Hindlimb muscle (tissue), 1 donor: ENCODE measurements at regions not wholly inside any gene's neighbourhood (a gene's known extent, or its start where the extent isn't known, plus 50 kb on each side); places are given as distances from the start of the nearest gene placed in this dataset.

Experiments used
- DNase-seq: peaks from one replicate; pipeline ENCODE4 v3.0.0-alpha.2; 2013

DNA sequence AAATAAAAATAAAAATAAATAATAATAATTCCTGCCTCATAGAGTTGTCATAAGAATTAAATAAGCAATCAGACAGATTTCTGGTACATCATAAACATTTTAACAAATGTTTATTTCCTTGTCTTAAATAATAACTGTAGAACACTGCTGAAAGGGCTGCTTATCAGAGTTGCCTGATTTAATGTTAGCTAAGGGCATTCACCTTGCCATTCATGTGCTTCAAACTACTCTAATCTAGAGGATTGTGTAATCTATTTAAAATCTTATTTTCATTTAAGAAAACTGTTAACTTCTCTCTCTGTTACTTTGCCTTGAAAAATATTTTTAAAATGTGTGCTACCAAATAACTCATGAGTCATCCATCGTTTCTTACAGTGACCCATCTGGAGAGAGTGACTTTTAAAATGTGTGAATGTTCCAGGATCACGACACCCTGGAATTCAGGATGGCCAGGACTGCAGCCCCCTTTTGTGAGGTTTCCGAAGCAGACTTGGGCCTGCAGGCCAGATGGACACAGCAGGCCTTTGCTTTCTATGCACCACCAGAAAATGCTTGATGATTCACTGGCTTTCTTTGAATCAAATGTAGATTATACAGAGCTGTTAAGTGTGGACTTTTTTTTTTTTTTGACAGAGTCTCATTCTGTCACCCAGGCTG lies 109.1 kb upstream of the TNS3 start:
- DNase-seq, result no peak

DNA sequence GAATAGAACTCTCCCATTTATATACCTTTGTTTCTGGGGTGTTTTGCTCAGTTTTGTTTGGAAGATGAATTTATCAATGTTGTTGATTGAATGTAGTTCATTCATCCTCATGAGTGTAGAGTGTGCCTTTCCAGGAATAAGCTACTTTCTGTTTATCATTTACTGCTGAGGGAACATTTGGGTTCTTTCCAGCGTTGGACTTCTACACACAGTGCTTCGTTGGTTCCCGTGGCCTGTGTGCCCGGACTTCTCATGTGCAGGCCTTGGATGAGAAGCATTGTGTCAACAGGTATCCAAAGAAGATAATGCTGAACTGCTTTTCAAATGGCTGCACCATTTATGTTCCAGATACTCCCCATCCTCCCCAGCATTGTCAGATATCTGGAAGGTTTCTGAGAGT lies 107.6 kb upstream of the TNS3 start:
- no peak for DNase-seq

DNA sequence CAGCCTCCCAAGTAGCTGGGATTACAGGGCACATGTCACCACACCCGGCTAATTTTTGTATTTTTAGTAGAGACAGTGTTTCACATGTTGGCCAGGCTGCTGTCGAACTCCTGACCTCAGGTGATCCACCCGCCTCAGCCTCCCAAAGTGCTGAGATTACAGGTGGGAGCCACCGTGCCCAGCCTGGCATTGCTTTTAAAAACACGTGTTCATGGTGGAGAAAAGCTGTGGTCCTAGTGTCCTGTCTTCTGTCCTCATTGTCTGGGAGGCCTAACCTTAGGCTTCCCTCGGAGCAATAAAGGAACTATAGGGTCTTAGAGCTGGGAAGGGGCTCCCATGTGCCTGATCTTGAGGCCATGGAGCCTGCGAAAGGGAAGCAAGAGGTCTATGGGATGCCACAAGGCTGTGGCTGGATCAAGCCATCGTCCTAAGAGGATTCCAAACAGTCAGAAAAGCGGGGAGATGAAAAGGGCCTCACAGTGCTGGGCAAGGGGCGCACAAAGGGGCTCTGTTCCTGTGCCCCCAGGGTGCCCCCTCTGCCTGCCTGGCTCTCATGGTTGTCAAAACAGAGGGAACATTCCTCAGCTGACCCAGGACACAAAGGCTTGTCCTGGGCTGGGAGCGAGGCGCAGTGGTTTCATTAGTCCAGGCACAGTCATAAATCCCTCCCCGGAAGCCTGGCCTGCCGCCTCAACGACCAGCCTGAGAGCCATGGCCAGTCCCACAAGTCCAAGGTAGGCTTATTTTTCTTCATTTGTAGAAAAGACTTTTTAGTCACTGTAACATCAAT lies 106.6 kb upstream of the TNS3 start:
- DNase-seq, result no peak

DNA sequence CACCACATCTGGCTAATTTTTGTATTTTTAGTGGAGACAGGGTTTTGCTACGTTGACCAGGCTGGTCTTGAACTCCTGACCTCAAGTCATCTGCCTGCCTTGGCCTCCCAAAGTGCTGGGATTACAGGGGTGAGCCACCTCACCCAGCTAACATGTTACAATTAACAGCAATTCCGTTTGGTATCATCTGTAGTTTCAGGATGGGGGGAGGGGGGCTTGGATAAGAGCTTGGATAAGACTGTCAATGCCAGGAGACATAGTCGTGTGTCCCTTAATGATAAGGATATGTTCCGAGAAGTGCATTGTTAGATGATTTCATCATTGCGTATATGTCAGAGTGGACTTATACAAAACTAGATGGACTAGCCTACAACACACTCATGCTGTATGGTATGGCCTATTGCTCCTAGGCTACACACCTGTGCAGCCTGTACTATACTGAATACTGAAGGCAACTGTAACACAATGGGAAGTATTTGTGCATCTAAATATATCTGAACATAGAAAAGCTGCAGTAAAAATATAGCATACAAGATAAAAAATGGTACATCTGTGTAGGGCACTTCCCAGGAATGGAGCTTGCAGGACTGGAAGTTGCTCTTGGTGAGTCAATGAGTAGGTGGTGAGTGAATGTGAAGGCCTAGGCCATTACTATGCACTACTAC lies 103.9 kb upstream of the TNS3 start:
- no peak for DNase-seq

DNA sequence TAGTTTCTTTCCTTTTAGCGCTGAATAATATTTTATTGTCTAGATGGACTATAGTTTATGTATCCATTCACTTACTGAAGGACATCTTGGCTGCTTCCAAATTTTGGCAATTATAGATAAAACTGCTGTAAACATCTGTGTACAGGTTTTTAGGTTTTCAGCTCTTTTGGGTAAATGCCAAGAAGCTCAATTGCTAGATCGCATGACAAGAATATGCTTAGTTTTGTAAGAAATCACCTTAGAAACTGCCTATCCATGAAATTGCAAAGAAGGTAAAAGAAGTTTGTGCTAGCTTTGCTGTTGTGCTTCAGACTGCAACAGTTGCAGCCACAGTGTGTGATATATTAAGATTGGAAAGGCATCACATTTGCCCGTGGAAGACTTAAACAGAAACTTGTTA lies 103.2 kb upstream of the TNS3 start:
- no peak for DNase-seq

DNA sequence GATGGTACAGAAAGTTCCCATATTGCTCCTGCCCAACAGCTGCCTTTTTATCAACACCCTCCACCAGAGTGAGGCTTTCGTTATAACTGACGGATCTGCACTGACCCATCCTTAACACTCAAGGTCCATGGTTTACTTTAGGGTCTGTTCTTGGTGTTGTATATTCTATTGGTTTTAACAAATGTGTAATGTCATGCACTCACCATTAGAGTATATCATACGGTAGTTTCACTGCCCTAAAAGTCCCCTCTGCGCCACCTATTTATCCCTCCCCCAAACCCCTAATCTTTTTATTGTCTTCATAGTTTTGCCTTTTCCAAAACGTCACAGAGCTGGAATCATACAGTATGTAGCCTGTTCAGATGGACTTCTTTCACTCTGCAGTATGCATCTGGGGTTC lies 102.8 kb upstream of the TNS3 start:
- no peak for DNase-seq

DNA sequence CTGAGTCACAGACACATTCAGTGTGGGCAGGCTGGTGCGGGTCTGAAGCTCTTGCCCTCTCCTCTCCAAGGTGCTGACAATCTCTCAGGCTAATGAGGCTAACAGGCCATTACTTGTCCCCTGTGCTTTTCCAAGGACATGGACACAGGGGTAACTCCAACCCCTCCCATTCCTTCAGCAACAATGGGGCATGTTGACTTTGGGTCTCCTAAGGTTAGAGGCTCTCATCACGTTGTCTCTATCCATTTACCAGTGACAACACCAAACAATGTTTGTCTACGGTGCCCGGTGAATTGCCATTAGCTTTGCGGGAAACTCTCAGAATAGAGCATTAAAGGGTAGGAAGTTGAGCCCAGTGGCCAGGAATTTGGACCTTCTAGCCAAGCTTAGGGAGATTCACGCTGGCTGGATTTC lies 101.6 kb upstream of the TNS3 start:
- DNase-seq, result no peak

DNA sequence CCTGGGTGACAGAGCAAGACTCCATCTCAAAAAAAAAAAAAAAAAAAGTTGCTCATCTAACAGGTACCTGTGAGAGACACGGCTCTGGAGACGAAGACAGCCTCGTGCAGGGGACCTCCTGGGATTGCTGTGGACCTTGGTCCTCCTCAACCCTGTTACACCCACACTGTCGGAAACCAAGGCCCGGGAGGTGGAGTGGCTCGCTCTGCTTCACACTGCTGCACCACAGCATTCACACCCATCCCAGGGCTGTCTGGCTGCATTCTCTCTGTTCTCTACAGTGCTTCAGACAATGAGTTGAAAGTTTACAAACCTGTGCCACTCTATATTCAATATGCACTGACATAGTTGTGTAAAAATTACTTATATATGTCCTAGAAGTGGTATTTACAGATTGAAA lies 101.0 kb upstream of the TNS3 start:
- no peak for DNase-seq

DNA sequence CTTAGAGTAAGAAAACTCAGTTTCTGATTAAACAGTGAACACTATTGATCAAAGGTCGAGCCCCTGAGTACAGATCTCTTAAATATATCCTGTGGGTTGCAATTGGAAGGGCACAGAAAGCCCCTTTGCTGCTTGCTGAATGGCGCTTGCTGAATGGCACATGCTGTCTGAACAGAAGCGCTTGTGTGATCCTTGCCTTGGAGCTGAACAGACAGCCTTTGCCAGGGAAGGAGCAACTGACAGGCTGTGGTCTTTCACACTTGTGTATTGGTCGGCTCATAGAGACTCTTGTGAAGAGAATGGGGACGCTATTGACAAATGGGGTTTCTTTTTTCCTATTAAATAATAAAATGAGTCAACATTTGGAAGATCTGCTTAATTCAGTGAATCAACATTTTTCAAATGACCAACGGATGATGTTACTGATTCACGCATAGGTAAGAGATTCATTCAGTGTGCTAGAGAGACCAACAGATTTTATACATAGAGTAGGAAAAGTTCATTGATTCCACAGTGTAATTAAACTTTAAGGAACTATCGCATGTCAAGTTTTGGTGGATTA lies 99.4 kb upstream of the TNS3 start:
- no peak for DNase-seq

DNA sequence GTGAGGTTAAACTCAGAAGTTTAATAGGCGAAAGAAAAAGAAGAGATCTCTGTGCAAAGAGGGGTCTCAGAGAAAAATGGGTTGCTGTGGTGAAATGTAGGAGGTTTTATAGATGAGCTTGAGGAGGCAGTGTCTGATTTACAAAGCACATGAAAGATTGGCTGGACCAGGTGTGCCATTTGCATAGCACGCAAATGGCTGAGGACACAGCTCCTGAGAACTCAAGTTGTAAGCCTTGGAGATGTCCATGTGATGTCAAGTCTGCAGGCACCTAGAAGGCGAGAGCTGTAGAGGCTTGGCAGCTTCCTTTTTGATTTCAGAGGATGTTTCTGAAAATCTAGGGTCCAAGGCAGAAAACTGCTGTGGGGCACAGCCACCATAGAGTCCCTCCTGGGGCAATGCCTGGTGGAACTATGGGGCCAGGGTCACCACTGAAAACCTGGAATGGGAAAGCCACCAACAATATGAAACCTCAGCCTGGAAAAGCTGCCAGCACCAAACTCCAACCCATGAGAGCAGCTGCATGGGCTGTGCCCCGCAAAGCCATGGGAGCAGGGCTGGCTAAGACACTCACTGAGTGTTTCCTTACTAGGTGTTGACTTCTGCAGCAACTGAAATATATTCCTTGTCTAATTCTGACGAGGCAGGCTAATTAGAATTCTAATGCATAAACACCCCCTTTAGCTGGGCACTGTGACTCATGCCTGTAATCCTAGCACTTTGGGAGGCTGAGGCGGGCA lies 96.9 kb upstream of the TNS3 start:
- DNase-seq, result no peak

DNA sequence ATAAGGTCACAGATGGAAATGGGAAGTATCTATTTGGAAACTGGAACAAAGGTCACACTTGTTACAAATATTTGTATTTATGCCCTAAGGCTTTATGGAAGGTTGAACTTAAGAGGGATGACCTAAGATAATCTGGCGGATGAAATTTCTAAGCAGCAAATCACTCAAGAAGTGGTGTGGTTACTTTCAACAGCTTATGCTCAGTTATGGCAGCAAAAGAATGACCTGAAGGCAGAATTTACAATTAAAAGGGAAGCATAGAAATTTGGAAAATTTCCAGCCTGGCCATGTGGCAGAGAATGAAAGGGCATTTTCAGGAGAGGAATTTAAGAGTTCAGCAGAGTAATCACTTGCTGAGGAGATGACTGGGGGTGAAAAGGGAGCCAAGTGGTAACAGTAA lies 95.8 kb upstream of the TNS3 start:
- DNase-seq, result no peak

DNA sequence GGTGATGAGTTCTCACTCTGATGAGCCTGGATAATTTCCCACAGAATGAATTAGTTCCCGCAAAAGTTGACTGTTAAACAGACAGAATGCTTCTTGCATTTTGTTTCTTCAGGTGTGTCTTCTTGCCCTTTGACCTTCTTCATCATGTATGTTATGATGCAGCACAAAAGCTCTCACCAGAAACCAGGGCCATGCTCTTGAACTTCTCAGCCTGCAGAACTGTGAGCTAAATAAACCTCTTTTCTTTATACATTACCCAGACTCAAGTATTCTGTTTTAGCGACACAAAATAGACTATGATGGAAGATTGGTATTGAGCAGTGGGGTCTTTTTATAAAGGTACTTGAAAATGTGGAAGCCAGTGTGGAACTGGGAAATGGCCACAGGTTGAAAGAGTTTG lies 95.2 kb upstream of the TNS3 start:
- no peak for DNase-seq

DNA sequence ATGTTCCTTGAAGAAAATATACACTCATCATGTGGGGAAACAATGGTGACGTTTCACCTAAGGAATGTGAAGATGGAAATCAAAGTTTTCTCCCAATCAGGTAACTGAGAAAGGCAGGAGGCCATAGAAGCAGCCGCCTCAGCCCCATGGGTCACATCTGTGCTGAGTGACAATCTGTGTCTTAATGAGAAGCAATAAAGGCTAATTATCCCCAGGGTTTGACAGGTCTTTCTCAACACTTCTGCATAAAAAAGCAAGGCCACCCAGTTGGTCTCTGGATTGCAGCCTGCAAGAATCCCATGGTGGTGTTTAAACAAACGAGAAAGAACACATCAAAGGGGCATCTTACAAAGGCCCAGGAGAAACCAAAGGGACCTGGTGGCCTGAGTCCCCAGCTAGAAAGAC lies 91.1 kb upstream of the TNS3 start:
- DNase-seq, result no peak

DNA sequence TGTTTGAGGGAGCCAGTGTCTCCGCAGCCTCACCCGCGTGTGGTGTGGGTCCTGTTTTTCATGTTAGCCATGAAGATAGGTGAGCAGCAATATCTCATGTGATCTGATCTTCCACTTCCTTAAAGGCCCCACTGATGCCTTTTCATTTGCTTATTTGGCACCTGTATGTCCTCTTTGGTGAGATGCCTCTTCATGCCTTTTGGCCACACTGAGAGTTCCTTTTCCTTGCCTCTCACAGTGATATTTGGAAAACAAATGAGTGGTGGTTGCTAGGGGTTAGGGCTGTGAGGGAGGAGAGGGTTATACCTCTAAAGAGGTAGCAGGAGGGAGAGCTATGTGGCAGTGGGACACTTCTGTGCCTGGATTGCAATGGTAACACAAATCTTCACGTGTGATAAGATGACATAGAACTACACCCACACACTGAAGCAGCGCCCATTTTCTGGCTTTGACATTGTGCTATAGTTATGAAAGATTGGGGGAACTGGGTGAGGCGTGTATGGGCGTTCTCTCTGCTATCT lies 90.4 kb upstream of the TNS3 start:
- no peak for DNase-seq

DNA sequence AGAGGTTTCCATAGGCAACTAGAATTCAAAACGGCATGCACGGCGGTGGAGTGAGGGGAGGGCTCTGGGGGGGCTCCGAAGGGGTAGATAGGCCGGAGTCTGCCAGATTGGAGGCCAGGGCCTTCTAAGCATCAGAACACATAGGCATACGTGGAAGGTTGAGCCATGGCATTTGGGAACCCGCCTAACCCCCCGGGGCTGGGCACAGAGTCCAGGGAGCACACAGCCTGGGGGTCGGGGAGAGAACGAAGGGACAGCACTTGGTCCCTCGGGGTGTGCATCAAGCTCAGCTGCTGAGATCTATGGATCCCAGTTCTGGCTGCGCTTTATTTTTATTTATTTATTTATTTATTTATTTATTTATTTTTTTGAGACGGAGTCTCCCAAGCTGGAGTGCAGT lies 89.4 kb upstream of the TNS3 start:
- DNase-seq, result no peak

DNA sequence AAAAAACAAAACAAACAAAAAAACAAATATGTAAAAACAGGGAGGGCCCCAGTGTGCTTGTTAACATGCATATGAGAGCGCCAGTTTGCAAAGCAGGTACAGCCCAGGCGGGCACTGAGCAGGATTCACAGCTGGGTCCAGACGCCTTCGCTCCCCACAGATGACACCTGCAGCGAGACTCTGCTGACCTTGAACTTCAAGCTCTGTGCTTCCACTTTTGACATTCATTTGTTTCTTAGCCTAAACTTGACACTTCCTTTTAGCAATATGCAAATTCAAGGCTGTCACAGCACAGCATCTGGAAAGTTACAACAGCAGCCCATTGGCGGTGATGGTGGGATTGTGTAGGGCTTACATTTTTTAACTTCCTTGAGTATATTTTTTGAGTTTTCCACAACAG lies 88.8 kb upstream of the TNS3 start:
- DNase-seq, result no peak

DNA sequence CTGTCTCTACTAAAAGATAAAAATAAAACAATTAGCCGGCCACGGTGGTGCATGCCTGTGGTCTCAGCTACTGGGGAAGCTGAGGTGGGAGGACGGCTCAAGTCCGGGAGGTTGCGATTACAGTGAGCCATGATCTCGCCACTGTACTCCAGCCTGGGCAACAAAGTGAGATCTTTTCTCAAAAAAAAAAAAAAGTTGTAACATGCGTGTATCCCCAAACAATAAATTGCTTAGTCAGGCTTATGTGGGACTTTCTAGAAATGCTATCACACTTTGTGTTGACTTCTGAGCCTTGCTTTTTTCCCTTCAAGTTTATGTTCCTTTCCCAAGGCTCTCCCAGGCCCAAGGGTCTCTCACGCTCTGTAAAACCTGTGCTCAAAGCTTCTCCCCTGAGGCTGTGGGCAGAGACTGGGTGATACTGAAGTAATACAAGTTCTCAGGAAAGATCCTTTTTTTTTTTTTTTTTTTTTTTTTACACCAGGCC lies 88.0 kb upstream of the TNS3 start:
- no peak for DNase-seq

DNA sequence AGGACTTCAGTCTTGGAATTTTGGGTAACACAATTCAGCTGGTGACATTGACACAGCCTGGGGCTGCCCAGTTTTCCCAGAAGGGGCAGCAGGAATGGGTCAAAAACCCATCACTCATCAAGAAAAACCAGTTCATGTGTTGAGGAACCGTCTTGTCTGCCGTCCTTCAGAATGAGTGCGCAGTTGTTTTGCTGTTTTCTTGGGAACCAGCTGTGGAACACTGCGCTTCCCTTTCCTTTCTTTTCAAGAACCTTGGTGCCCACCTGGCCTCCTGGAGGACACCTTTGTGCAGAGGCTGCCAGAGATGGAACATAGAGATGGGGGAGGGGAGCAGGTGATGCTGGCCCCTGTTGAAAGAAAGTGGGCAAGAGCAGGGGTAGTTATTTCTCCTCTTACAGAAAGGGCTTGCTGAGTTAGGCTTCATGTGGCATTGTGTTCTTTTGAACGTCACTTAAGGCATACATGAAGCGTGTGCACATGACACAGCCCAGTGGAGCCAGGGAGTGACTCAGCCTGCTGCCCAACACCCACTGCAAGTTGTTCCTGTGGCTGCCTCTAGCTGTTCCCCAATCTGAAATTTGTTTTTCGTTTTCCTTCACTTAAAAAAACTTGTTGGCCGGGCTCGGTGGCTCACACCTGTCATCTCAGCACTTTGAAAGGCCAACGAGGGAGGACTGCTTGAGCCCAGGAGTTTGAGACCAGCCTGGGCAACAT lies 87.4 kb upstream of the TNS3 start:
- DNase-seq, result peak; percentile 43

DNA sequence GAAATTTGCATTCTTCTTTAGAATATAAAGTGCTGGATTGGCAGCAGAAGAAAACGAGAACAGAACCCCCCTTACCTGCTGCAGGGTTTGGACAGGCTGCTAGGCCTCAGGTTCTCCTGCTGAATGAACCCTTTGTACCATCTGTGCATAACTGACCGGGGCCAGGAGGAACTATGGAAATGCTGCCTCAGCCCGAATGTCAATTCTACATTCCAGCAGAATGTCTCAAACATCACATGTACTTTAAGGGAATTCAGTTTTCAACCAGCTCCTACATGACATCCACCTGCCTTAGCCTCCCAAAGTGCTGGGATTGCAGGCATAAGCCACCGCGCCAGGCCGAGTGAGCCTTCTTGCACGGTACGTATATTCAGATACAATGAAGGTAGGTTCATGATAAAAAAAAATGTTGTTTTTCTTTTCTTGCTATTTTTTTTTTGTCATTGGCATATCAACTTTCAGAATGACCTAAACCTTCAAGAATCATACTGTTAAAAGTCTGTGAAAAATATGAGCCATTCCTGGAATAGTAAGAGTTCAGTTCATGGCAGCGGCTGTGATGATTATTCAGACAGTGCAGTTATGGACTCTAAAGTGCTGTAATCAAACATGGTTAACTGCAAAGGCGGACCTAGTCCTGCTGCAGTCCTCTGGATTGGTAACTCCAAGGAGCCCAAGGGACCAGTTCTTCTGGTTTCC lies 84.4 kb upstream of the TNS3 start:
- no peak for DNase-seq

DNA sequence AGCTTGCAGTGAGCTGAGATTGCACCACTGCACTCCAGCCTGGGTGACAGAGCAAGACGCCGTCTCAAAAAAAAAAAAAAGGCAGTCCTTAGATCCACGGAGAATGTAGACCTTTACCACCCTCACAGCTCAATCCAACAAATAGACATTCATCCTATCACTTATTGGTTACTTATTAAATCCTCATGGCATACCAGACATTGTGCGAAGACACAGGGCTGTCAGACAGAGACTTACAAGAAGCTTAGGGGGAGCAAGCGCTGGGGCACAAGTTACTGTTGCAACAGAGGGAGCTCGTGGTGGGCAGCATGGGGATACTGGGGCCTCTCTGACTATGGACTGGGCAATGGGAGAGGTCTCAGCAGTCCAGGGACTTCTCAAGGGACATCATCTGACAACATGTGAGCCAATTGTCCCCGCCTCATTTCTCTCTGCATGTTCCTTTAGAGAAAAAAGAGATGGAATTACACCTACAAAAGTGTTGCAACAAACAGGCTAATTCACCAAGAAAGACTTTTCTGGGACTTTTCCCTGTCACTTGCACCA lies 82.8 kb upstream of the TNS3 start:
- no peak for DNase-seq

DNA sequence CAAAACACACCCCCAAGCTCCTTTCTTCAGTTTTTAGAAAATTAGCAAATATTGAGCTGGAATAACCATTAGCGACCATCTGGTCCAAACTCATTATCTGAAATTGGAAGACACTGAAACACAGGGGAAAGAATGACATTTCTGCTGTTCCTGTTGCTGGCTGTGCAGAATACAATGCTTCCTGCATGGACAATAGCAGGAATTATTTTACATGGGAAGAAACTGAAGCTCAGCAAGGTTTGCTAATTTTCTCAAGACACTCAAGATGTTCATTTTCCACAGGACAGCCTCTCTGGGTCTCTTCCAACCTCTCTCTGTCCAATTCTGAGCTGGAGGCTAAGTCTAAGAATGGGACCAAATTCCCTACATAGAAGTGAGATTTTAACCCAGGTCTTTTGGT lies 81.9 kb upstream of the TNS3 start:
- peak; percentile 56 for DNase-seq
